PC-3 (cell line): ENCODE measurements at regions not wholly inside any gene's neighbourhood (a gene's known extent, or its start where the extent isn't known, plus 50 kb on each side); places are given as distances from the start of the nearest gene placed in this dataset.

Experiments used
- CTCF ChIP-seq: fragments of 300-600 bp; sonication (generic); conservative IDR thresholded peaks from 2 replicates; pipeline ENCODE4 v1.5.1; 2017; ENCODE audit warnings: antibody characterized with exemption, low read depth, mild to moderate bottlenecking, low read length
- EZH2phosphoT487 ChIP-seq: fragments of 300-600 bp; sonication (generic); IDR thresholded peaks from 2 replicates; pipeline ENCODE4 v1.6.1; 2018; ENCODE audit warnings: mild to moderate bottlenecking, antibody characterized with exemption, low read length, borderline replicate concordance

- TF ChIP-seq CTCF (no peak), EZH2phosphoT487 (no peak)
These were observed 112.7 kb upstream of the SLC35G4 start for GRCh38 chr18:11496526-11497172.
